Activated T-helper 9 cell treated with anti-CD3 and anti-CD28 coated beads, Interleukin-2, amount 50 U/mL, for 16 hours (primary cell): ENCODE measurements at regions not wholly inside any gene's neighbourhood (a gene's known extent, or its start where the extent isn't known, plus 50 kb on each side); places are given as distances from the start of the nearest gene placed in this dataset.
"Not testable (repeated sequence)": the region's sequence is repeated elsewhere in the genome, so short reads cannot be mapped to it uniquely, and the experiment has no call there.

ENCODE experiments used
- DNase-seq: peaks from one replicate; pipeline ENCODE4 v3.0.0-alpha.2; 2020; ENCODE audit warnings: low read depth

GRCh38 chr9:1554081-1555035 lies 460.8 kb upstream of the SMARCA2 start:
- no peak for DNase-seq

- DNase-seq: not testable (repeated sequence)
Measured at GRCh38 chr9:1558666-1559065, 456.5 kb upstream of the SMARCA2 start.

GRCh38 chr9:1575939-1576338 lies 439.2 kb upstream of the SMARCA2 start:
- DNase-seq: no peak

- no peak for DNase-seq
Measured at GRCh38 chr9:1580215-1580614, 434.9 kb upstream of the SMARCA2 start.

- DNase-seq: no peak
Measured at GRCh38 chr9:1581926-1582325, 433.2 kb upstream of the SMARCA2 start.

- no peak for DNase-seq
Measured at GRCh38 chr9:1591310-1591709, 423.8 kb upstream of the SMARCA2 start.

- no peak for DNase-seq
Measured at GRCh38 chr9:1598270-1598669, 416.9 kb upstream of the SMARCA2 start.

- no peak for DNase-seq
Measured at GRCh38 chr9:1599961-1600360, 415.2 kb upstream of the SMARCA2 start.

GRCh38 chr9:1604942-1605560 lies 410.1 kb upstream of the SMARCA2 start:
- DNase-seq: no peak

- no peak for DNase-seq
Measured at GRCh38 chr9:1606253-1606652, 408.9 kb upstream of the SMARCA2 start.

- DNase-seq: no peak
Measured at GRCh38 chr9:1612886-1613285, 402.3 kb upstream of the SMARCA2 start.

- no peak for DNase-seq
Measured at GRCh38 chr9:1617419-1617818, 397.7 kb upstream of the SMARCA2 start.

- no peak for DNase-seq
Measured at GRCh38 chr9:1619915-1620710, 395.0 kb upstream of the SMARCA2 start.

- no peak for DNase-seq
Measured at GRCh38 chr9:1637401-1637800, 377.7 kb upstream of the SMARCA2 start.

GRCh38 chr9:1639166-1639565 lies 376.0 kb upstream of the SMARCA2 start:
- DNase-seq: no peak

- DNase-seq: no peak
Measured at GRCh38 chr9:1647776-1648175, 367.4 kb upstream of the SMARCA2 start.

- DNase-seq: no peak
Measured at GRCh38 chr9:1653282-1653681, 361.9 kb upstream of the SMARCA2 start.

- no peak for DNase-seq
Measured at GRCh38 chr9:1658661-1659362, 356.3 kb upstream of the SMARCA2 start.

- DNase-seq: no peak
Measured at GRCh38 chr9:1659363-1659690, 355.8 kb upstream of the SMARCA2 start.

- DNase-seq: no peak
Measured at GRCh38 chr9:1668441-1668840, 346.7 kb upstream of the SMARCA2 start.

GRCh38 chr9:1673300-1673699 lies 341.8 kb upstream of the SMARCA2 start:
- DNase-seq: no peak

GRCh38 chr9:1676771-1677170 lies 338.4 kb upstream of the SMARCA2 start:
- no peak for DNase-seq
